Parathyroid adenoma (tissue), 2 donors: ENCODE measurements at regions not wholly inside any gene's neighbourhood (a gene's known extent, or its start where the extent isn't known, plus 50 kb on each side); places are given as distances from the start of the nearest gene placed in this dataset.

ENCODE experiments used
- H2AFZ ChIP-seq: fragments of 300-600 bp; sonication (generic); one replicate; pipeline ENCODE4 v1.7.0; 2017; ENCODE audit warnings: antibody characterized with exemption, mild to moderate bottlenecking
- H3K27ac ChIP-seq: fragments of 300-600 bp; sonication (generic); one replicate; pipeline ENCODE4 v1.7.0; 2017
- H3K27me3 ChIP-seq: fragments of 300-600 bp; sonication (generic); one replicate; pipeline ENCODE4 v1.7.0; 2017; ENCODE audit warnings: low read length; ENCODE audit not compliant: control insufficient read depth, insufficient read depth
- H3K36me3 ChIP-seq: fragments of 300-600 bp; sonication (generic); one replicate; pipeline ENCODE4 v1.7.0; 2017; ENCODE audit warnings: low read length; ENCODE audit not compliant: control insufficient read depth, insufficient read depth
- H3K4me1 ChIP-seq: fragments of 300-600 bp; sonication (generic); one replicate; pipeline ENCODE4 v1.7.0; 2017; ENCODE audit warnings: control low read depth
- H3K4me2 ChIP-seq: fragments of 300-600 bp; sonication (generic); one replicate; pipeline ENCODE4 v1.7.0; 2017; ENCODE audit warnings: low read length
- H3K4me3 ChIP-seq: fragments of 300-600 bp; sonication (generic); one replicate; pipeline ENCODE4 v1.7.0; 2017; ENCODE audit warnings: low read depth, low read length
- H3K79me2 ChIP-seq: fragments of 300-600 bp; sonication (generic); one replicate; pipeline ENCODE4 v1.7.0; 2017; ENCODE audit warnings: control low read depth
- H3K9ac ChIP-seq: fragments of 300-600 bp; sonication (generic); one replicate; pipeline ENCODE4 v1.7.0; 2017; ENCODE audit warnings: mild to moderate bottlenecking
- H3K9me3 ChIP-seq: fragments of 300-600 bp; sonication (generic); one replicate; pipeline ENCODE4 v1.7.0; 2017; ENCODE audit warnings: low read length; ENCODE audit not compliant: control insufficient read depth
- CTCF ChIP-seq: fragments of 300-600 bp; sonication (generic); IDR thresholded peaks from one replicate; pipeline ENCODE4 v1.7.0; 2017; ENCODE audit warnings: antibody characterized with exemption, mild to moderate bottlenecking
- donor health status: primary hyperparathyroidism.

GRCh38 chr14:51424041-51424440 is 184.0 kb downstream of the TMX1 start:
- H2AFZ ChIP-seq, result no peak overlapping the region
- H3K27me3 ChIP-seq, result no peaks in the 10 kb centered on the region
- H3K9ac ChIP-seq, result no peak overlapping the region

GRCh38 chr14:51424561-51425251 is 184.7 kb downstream of the TMX1 start:
- Histone ChIP-seq H3K27me3 (no peaks in the 10 kb centered on the region), H3K9me3 (no peaks in the 10 kb centered on the region), H3K27ac (peak overlapping the region; percentile 57), H3K4me2 (no peak overlapping the region), H3K36me3 (no peaks in the 10 kb centered on the region), H3K4me3 (no peak overlapping the region), H3K79me2 (no peaks in the 10 kb centered on the region), H3K9ac (no peak overlapping the region), H2AFZ (no peak overlapping the region), H3K4me1 (no peaks in the 10 kb centered on the region)
- no peak for TF ChIP-seq CTCF

More at GRCh38 chr14:51424041-51424440, 184.0 kb downstream of the TMX1 start:
- Histone ChIP-seq H3K36me3 (no peaks in the 10 kb centered on the region), H3K4me2 (no peak overlapping the region), H3K9me3 (no peaks in the 10 kb centered on the region), H3K27ac (peak overlapping the region; percentile 57), H3K4me3 (no peak overlapping the region), H3K4me1 (no peaks in the 10 kb centered on the region), H3K79me2 (no peaks in the 10 kb centered on the region)
- no peak for TF ChIP-seq CTCF

GRCh38 chr14:51428981-51429380 is 188.9 kb downstream of the TMX1 start:
- no peaks in the 10 kb centered on the region for H3K36me3 ChIP-seq
- TF ChIP-seq CTCF, result no peak
- H3K27ac ChIP-seq, result no peak overlapping the region
- no peaks in the 10 kb centered on the region for H3K4me1 ChIP-seq
- no peak overlapping the region for H3K4me3 ChIP-seq
- no peaks in the 10 kb centered on the region for H3K27me3 ChIP-seq
- H3K4me2 ChIP-seq, result no peak overlapping the region
- no peaks in the 10 kb centered on the region for H3K9me3 ChIP-seq
- no peak overlapping the region for H2AFZ ChIP-seq
- no peak overlapping the region for H3K9ac ChIP-seq
- no peaks in the 10 kb centered on the region for H3K79me2 ChIP-seq

- no peak overlapping the region for H3K27ac ChIP-seq
- H2AFZ ChIP-seq, result no peak overlapping the region
- H3K27me3 ChIP-seq, result no peaks in the 10 kb centered on the region
- no peaks in the 10 kb centered on the region for H3K79me2 ChIP-seq
- H3K4me3 ChIP-seq, result no peak overlapping the region
- H3K4me2 ChIP-seq, result no peak overlapping the region
- no peaks in the 10 kb centered on the region for H3K4me1 ChIP-seq
- TF ChIP-seq CTCF, result no peak
- no peaks in the 10 kb centered on the region for H3K9me3 ChIP-seq
- H3K9ac ChIP-seq, result no peak overlapping the region
- H3K36me3 ChIP-seq, result no peaks in the 10 kb centered on the region
Measured at GRCh38 chr14:51430079-51430478, 190.0 kb downstream of the TMX1 start.

GRCh38 chr14:51430633-51431032 is 190.6 kb downstream of the TMX1 start:
- no peaks in the 10 kb centered on the region for H3K79me2 ChIP-seq
- no peak overlapping the region for H3K27ac ChIP-seq
- no peak overlapping the region for H3K4me2 ChIP-seq
- no peak for TF ChIP-seq CTCF
- H3K9ac ChIP-seq, result no peak overlapping the region
- H2AFZ ChIP-seq, result no peak overlapping the region
- no peaks in the 10 kb centered on the region for H3K36me3 ChIP-seq
- no peaks in the 10 kb centered on the region for H3K4me1 ChIP-seq
- H3K27me3 ChIP-seq, result no peaks in the 10 kb centered on the region
- no peak overlapping the region for H3K4me3 ChIP-seq
- no peaks in the 10 kb centered on the region for H3K9me3 ChIP-seq
